C4-2B (cell line): ENCODE measurements at regions not wholly inside any gene's neighbourhood (a gene's known extent, or its start where the extent isn't known, plus 50 kb on each side); places are given as distances from the start of the nearest gene placed in this dataset.
"Not testable (repeated sequence)": the region's sequence is repeated elsewhere in the genome, so short reads cannot be mapped to it uniquely, and the experiment has no call there.

Source experiments
- H3K27ac ChIP-seq: fragments of 450-650 bp; 2 replicates; pipeline ENCODE4 v1.5.1; 2017
- CTCF ChIP-seq: fragments of 450-650 bp; conservative IDR thresholded peaks from 2 replicates; pipeline ENCODE4 v1.5.1; 2017; ENCODE audit warnings: mild to moderate bottlenecking
- ZFX ChIP-seq: fragments of 450-650 bp; IDR thresholded peaks from 2 replicates; pipeline ENCODE4 v1.6.1; 2017

- no peak overlapping the region for H3K27ac ChIP-seq
- TF ChIP-seq ZFX (no peak), CTCF (no peak)
These were observed 50.7 kb upstream of the AP4E1 start for GRCh38 chr15:50857763-50858162.

- TF ChIP-seq ZFX, result no peak
- no peak for TF ChIP-seq CTCF
- H3K27ac ChIP-seq, result no peak overlapping the region
These were observed 53.6 kb upstream of the AP4E1 start for GRCh38 chr15:50854601-50855490.

GRCh38 chr15:50850003-50850402, 58.5 kb upstream of the AP4E1 start:
- TF ChIP-seq CTCF, result no peak
- no peak for TF ChIP-seq ZFX
- no peak overlapping the region for H3K27ac ChIP-seq

GRCh38 chr15:50848349-50848748, 60.1 kb upstream of the AP4E1 start:
- TF ChIP-seq ZFX, result no peak
- H3K27ac ChIP-seq, result no peak overlapping the region

GRCh38 chr15:50845181-50845580, 63.3 kb upstream of the AP4E1 start:
- H3K27ac ChIP-seq, result not testable (repeated sequence)

- H3K27ac ChIP-seq, result no peak overlapping the region
- TF ChIP-seq ZFX (no peak), CTCF (no peak)
These were observed 68.0 kb upstream of the AP4E1 start for GRCh38 chr15:50840520-50840919.

GRCh38 chr15:50837256-50837770, 71.2 kb upstream of the AP4E1 start:
- H3K27ac ChIP-seq, result no peak overlapping the region
- TF ChIP-seq ZFX (no peak), CTCF (no peak)

GRCh38 chr15:50830477-50831354, 65.2 kb upstream of the SPPL2A start:
- no peak overlapping the region for H3K27ac ChIP-seq
- TF ChIP-seq CTCF (no peak), ZFX (no peak)
